ENCODE measurements at regions not wholly inside any gene's neighbourhood (a gene's known extent, or its start where the extent isn't known, plus 50 kb on each side); places are given as distances from the start of the nearest gene placed in this dataset.

- DNase-seq = peak in 1 of 2 experiments; percentile 3
Measured at GRCh38 chr5:100983601-100984000, 80.5 kb upstream of the ST8SIA4 start.

DNA sequence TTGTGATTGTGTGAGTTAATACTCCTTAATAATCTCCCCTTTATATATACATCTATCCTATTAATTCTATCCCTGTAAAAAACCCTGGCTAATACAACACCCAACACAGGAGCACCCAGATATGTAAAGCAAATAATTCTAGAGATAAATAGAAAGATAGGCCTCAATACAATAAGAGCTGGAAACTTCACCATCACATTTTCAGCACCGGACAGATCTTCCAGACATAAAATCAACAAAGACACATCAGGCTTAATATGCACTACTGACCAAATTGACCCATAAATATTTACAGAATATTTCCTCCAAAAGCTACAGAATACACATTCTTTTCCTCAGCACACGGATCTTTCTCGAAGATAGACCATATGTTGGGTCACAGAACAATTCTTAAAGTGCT lies 71.0 kb upstream of the ST8SIA4 start:
- DNase-seq = no peak

GRCh38 chr5:100970646-100971255 lies 67.7 kb upstream of the ST8SIA4 start:
- no peak for DNase-seq

DNA sequence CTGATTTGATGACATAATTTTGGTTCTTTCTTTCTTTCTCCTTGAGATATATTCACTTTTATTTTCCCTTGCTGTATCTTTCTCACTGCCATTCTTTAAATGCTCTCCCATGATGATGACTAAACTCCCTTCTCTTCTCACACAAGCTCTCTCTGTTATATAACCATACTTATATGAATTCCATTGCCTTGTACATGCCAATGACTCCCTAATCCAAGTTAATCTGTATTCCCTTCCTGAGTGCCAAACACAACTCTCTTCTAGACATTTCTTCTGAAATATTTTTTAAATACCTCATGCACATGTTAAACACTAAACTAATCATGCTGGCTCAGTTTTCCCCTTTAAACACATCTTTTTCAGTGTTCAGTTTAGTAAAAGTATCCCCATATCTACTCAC lies 62.2 kb upstream of the ST8SIA4 start:
- DNase-seq = no peak

All from NCI-H526 (cell line).